HG02623 (cell line): ENCODE measurements at regions not wholly inside any gene's neighbourhood (a gene's known extent, or its start where the extent isn't known, plus 50 kb on each side); places are given as distances from the start of the nearest gene placed in this dataset.
"Not testable (repeated sequence)": the region's sequence is repeated elsewhere in the genome, so short reads cannot be mapped to it uniquely, and the experiment has no call there.

Source experiments
- ATAC-seq: cut with Tn5 transposase; IDR thresholded peaks from one replicate; pipeline ENCODE4 v1.9.1; 2021; ENCODE audit warnings: moderate library complexity; ENCODE audit not compliant: unreplicated experiment

GRCh38 chr2:142380372-142380771 lies 249.6 kb upstream of the LRP1B start:
- no peak for ATAC-seq

GRCh38 chr2:142362069-142362468 lies 231.3 kb upstream of the LRP1B start:
- not testable (repeated sequence) for ATAC-seq

- ATAC-seq = no peak
These were observed 216.9 kb upstream of the LRP1B start for GRCh38 chr2:142347751-142348150.

GRCh38 chr2:142339261-142339660 lies 208.4 kb upstream of the LRP1B start:
- ATAC-seq = no peak

- no peak for ATAC-seq
These were observed 201.4 kb upstream of the LRP1B start for GRCh38 chr2:142332196-142332595.

GRCh38 chr2:142330458-142330857 lies 199.6 kb upstream of the LRP1B start:
- ATAC-seq = no peak

- ATAC-seq = no peak
These were observed 195.1 kb upstream of the LRP1B start for GRCh38 chr2:142325870-142326269.

- ATAC-seq = no peak
These were observed 192.4 kb upstream of the LRP1B start for GRCh38 chr2:142323206-142323605.

- no peak for ATAC-seq
These were observed 191.0 kb upstream of the LRP1B start for GRCh38 chr2:142321706-142322280.

GRCh38 chr2:142320067-142320466 lies 189.3 kb upstream of the LRP1B start:
- no peak for ATAC-seq

GRCh38 chr2:142316049-142316448 lies 185.2 kb upstream of the LRP1B start:
- ATAC-seq = no peak

GRCh38 chr2:142315346-142315745 lies 184.5 kb upstream of the LRP1B start:
- no peak for ATAC-seq

- no peak for ATAC-seq
These were observed 183.3 kb upstream of the LRP1B start for GRCh38 chr2:142314164-142314563.

- no peak for ATAC-seq
These were observed 179.7 kb upstream of the LRP1B start for GRCh38 chr2:142310530-142310929.

- no peak for ATAC-seq
These were observed 177.9 kb upstream of the LRP1B start for GRCh38 chr2:142308744-142309143.

GRCh38 chr2:142307616-142308115 lies 176.8 kb upstream of the LRP1B start:
- ATAC-seq = no peak

- ATAC-seq = no peak
These were observed 176.3 kb upstream of the LRP1B start for GRCh38 chr2:142307086-142307485.

GRCh38 chr2:142306131-142306530 lies 175.3 kb upstream of the LRP1B start:
- ATAC-seq = no peak

GRCh38 chr2:142300517-142300916 lies 169.7 kb upstream of the LRP1B start:
- ATAC-seq = no peak

GRCh38 chr2:142299021-142299420 lies 168.2 kb upstream of the LRP1B start:
- ATAC-seq = no peak

- ATAC-seq = no peak
These were observed 163.4 kb upstream of the LRP1B start for GRCh38 chr2:142294225-142294624.

GRCh38 chr2:142291969-142292368 lies 161.2 kb upstream of the LRP1B start:
- no peak for ATAC-seq

- no peak for ATAC-seq
These were observed 160.1 kb upstream of the LRP1B start for GRCh38 chr2:142290931-142291330.
